NCI-H82 (cell line): ENCODE measurements at regions not wholly inside any gene's neighbourhood (a gene's known extent, or its start where the extent isn't known, plus 50 kb on each side); places are given as distances from the start of the nearest gene placed in this dataset.
A peak's percentile ranks its signal among the peaks of the same experiment; 100 is the strongest.
"Not testable (repeated sequence)": the region's sequence is repeated elsewhere in the genome, so short reads cannot be mapped to it uniquely, and the experiment has no call there.

Source experiments
- DNase-seq: peaks from one replicate; lab custom pipeline; 2025; lab: John Stamatoyannopoulos, UW

DNA sequence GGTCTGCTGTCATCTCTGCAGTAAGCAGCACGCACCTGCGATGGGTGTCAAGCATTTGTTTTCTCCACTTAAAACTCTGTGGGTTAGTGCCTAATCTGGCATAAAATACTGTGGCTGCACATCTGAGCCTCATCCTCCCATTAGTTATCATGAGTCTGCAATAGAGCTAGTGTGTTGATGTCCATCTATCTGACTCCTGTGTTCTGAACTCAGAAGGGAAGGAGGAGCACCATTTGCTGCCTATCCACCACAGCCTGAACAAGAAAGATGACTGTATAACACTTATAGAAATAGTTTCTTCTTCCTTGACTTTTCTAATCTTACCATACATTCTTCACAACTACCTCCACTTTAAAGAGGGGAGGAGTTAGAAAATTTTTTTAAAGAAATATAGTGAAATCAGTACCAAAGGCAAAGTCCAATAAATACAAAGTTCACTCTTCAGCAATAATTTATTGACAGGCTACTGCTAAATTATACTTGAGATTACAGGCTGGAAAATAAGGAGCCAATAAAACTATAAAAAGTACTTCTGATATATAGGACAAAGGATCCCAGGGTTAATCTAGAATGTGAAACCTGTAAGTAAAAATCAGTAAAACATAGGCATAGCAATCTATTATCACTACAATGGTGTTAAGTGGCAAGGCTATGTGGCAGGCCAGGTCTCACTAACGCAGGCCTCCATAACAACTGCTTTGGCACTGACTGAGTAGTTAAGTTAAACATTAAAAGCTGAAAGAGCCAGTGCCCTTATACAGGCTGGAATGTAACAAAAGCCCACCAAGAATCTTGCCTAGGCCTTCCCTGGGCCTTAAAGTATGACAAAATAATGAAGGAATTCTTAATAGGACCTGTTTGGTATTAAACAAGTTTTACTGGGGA lies 70.2 kb downstream of the LGALS9C start:
- DNase-seq = not testable (repeated sequence)

DNA sequence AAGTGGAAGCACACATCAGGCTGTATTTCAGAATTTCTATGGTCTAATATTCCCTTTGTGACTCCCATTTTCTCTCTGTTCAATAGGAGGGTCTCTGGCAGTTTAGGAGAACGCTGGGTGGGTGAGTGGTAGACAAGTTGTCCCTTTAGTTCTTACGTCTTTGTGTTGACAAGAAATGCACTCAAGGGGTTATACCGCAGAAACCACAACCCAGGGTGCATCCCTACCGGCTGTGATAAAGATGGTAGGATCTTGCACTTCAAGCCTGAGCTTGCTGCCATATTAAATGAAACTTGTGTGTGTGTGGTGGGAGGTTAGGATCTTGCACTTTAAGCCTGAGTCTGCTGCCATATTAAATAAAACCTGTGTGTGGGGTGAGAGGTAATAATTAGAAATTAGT lies 80.5 kb downstream of the LGALS9C start:
- DNase-seq = not testable (repeated sequence)

GRCh38 chr17:18563381-18564098 lies 80.7 kb downstream of the TBC1D28 start:
- DNase-seq = not testable (repeated sequence)

DNA sequence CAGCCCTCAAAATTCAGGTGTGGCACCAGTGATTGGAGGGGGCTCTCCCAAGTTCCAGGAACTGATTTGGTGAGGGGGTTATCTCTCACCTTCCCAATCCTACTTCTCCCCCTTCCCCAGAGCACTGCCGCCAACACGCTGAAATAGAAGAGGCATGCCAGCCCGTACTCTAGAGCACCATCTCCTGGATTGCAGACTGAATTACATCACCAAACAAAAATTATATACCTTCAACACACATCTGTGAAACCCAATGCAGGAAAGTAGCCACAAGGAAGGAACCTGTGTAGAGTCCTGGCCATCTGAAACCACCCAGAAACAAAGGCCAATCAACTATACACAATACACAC lies 80.1 kb downstream of the TBC1D28 start:
- DNase-seq = peak; percentile 69

DNA sequence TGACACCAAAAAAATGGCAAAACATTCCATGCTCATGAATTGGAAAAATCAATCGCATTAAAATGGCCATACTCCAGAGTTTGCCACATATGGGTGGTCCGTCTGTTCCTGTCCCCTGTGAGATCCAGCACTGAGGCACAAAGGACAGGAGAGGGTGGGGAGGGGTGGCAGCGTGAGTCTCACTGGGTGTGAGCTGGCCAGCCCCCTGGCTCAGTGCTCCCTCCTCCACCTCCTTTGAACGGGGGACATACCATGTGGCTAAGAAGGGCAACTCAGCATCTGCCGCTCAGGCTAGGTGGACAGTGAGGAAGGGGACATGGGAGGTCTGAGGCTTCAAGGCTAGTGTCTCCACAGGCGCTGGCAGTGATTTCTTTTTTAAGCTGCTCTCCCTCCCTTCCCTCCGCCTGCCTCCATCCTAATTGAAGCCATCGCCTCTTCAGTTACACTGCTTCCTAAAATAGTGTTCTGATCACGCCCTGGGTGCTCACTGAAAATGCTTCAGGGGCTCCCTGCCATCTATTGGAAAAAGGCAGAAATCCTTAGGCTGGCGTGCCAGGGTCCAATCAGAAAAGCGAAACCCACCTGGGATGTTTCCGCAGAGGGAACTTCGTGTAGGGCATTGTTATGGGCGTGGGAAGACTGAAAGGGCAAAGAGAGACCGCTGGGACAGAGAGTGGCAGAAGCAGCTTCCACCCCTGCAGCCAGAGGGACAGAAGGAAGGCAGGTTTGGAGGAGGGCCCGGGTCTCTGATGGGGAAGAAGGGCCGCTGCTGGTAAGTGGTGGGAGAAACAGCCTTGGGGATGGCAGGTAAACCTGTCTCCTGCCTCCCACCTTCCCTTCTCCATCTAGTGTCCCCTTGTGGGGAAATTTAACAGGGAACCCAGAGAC lies 75.8 kb downstream of the TBC1D28 start:
- peak; percentile 22 for DNase-seq

- DNase-seq = peak; percentile 77
These were observed 74.7 kb downstream of the TBC1D28 start for GRCh38 chr17:18569489-18569913.

DNA sequence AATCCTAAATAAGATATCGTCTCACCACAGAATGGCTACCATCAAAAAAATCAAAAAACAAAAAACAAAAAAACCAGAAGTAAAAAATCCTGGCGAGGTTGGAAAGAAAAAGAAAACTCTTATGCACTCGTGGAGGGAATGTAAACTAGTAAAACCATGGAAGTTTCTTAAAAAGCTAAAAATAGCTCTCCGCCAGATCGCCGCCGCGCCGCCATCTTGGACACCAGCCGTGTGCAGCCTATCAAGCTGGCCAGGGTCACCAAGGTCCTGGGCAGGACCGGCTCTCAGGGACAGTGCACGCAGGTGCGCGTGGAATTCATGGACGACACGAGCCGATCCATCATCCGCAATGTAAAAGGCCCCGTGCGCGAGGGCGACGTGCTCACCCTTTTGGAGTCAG lies 71.7 kb downstream of the TBC1D28 start:
- not testable (repeated sequence) for DNase-seq

DNA sequence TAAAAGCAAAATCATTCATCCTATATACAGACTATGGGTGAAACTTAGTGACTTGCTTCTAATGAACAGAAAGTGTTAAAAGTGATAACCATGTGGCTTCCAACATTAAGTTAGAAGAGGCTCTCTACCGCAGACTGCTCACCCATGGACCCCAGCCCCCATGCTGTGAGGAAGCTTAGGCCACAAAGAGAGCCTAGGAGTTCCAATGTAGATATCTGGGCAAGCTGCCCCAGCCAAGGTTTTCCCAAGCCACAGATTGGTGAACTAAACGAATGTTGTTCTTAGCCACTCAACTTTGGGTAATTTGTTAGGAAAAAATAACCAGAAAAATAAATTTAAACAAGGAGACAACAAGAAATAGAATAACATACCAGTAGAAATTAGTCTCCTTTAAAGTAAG lies 70.1 kb downstream of the TBC1D28 start:
- DNase-seq = not testable (repeated sequence)
